Cerebellar cortex (tissue), 1 donor: ENCODE measurements at regions not wholly inside any gene's neighbourhood (a gene's known extent, or its start where the extent isn't known, plus 50 kb on each side); places are given as distances from the start of the nearest gene placed in this dataset.

Source experiments
- DNase-seq: peaks from one replicate; pipeline ENCODE4 v3.0.0-alpha.2; 2015; ENCODE audit warnings: low spot score

DNA sequence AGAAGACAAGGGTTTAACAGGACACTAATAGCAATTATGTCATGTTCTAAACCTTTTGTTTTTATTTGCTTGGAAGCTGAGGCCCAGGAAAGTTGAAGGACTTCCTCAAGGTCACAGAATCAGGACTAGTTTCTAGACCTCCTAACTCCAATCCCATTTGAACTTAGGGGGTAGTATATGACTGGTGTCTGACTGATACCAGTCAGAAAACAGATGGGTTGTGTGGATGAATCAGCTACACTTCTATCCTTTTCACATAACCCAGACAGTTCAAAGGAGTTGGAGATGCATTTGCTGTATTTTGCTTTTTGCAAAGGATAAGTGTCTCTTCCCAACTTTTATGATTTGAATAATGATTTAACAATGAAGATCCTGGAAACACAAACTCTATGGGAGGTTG lies 322.5 kb downstream of the HLX start:
- DNase-seq = no peak

DNA sequence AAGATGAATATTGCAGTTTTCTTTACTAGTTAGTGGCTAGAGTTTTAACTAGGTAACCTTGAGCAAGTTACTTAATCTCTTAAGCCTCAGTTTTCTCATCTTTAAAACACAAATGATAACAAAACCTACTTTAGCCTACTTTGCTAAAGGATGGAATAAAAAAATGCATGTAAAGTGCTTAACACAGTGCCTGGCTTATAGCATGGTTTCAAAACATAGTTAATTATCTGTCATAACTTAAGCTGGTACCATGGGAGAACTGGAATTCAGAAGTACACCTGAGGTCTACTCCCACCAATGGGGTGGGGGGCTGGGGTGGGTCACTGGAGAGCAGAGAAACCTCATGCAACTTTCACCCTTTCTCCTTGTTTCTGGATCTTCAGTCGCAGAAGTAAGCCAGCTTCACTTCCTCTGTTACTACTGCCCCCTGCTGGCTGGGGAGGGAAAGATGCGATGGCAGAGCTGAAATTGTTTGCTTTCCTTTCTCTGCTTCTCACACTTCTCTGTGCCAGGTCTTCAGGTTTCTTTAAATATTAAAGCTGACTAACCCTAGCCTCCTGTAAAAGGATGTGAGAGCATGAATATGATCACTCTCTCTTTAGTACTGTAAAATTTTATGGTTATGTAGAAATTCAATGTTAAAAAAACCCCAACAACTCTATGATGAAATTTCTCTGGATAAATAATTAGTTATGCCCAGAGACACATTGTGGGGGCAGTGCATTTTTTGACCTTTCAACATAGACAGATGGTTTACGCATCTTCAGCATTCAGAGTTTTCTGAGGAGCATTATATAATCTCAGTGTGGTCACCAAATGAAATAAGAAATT lies 324.2 kb downstream of the HLX start:
- peak; percentile 55 for DNase-seq

DNA sequence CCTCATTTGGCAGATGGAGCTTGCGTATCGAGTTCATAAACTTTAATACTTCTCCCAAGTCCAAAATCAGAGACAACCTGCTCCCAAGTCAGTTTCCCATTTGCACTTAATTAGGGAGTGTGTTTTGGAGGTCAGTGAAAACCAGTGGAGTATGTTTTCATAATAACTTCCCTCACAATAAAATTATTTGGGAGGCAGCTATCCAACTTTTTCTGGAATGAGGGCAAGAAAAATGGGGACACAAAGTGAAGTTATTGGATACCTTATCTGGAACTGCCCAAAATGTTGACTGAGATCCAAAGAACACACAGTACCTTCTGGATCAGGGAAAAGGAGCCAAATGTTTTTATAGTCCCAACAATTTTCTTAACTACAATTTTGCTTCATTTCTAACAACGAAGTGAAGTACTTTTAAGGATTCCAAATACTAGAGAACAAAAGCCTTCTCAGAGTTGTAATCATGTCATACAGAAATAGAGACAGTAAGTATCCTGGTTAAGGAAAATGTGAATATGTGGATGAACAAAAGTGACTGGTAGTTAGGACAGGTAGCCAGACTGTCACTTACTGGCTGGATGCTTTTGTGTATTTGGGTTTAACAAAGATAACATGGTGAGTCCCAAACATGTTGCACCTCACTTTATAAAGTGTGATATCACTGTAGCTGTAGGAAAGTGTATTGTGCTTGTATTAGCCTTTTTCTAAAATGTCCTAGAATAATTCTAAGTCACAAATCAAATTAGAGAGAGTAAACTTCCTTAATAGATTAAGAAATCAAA lies 325.0 kb downstream of the HLX start:
- peak; percentile 35 for DNase-seq

DNA sequence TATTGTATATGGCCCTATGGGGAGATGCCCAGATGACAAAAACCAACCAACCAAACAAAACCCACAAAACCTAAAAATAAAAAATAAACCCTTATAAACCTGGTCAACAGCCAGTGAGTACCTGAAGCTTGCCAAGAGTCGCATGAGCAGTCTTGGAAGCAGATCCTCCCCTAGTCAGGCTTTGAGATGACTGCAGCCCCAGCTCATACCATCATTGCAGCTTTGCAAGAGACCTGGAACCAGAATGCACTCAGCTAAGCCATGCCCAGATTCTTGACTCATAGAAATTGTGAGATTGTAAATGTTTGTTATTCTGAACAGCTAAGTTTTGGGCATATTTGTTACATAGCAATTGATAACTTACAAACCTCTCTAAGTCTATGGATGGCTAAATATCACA lies 326.8 kb downstream of the HLX start:
- DNase-seq = no peak

DNA sequence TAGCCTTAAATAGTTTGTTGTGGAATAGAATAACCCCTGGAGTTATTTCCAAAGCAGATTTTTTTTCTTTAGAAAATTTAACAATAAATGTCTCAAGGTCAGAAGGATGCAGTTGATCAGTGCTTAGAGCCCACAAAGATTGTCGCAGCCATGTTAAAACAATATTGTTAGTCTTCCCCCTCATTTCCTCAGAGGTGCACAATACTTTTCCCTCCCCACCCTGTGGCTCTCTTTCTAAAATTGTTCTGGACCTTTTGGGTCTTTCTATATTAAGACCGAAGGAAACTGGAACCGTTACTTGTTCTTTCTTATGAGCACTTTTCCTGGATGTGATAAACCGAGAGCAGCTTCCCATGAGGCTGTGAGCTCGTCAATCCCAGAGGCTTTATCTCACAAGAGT lies 333.7 kb downstream of the HLX start:
- DNase-seq = no peak

DNA sequence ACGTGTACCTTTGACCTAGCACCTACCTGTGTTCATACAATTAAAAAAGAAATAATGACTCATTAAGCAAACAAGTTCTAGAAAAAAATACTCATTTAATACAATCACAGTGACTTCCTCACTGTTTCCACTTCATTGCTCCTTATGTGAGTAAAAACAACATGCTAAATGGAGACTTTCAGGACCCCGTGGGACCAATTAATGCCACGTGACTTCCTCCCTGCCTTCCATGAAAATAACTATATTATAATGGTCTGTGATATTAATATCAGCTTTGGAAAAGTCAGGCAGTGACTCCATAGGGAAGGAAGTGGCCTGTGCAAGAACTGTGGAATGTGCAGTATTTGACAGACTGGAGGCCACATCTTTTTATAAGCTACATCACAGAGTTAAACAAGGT lies 337.8 kb downstream of the HLX start:
- no peak for DNase-seq

DNA sequence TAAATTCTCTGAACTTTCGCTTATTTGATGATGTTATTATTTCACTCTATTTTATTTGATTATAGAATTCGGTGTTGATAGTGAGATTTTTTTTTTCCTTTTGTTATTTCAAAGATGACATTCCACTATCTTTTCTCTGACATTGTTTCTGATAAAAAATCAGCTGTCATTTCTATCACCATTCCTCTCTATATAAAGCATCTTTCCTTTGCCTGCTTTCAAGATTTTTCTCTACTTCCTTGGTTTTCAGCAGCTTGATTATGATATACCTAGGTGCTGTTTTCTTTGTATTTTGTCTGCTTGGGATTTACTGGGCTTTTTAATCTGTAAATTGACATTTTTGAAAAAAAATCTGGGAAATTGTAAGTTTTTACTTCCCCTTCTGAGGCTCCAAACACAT lies 344.0 kb downstream of the HLX start:
- no peak for DNase-seq

DNA sequence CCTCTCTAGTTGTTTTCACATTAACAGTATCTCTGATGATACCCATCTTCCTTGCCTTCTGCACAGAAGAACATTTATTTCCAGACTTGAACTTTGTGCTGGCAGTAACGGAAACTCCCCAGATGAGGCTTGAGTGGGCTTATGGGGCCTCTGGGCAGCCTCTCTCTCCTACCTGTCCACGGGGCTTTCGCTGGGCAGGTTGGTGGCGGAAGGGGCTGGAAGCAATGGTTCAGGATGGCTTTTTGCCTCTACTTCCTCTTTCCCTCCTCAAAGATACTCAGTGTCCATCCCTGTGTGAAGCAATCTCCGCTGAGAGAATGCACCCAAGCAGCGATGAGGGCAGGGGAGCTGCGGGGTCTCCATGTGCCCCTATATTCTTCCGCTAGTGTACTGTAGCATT lies 348.2 kb downstream of the HLX start:
- DNase-seq = no peak

DNA sequence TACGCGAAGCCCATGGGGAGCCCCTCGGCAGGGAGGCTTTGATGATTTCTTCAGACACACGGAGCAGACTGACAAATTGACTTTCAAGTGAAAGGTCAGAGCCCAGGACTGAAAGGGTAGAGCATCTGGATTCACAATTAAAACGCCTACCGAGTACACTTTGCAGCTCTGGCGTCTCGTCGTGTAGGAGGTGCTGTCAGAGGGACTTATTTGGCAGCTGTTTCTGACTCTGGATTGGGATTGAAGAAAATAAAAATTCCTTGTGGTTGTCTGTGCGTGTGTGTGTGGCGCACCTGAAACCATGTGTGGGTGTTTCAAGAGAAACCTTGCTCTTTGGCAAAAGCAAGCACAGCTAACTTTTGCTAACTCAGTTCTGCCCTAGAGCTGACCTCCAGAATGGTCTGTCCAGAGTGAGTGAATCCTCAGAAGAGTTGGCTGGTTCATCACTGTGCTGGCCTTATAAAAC lies 348.7 kb downstream of the HLX start:
- no peak for DNase-seq

DNA sequence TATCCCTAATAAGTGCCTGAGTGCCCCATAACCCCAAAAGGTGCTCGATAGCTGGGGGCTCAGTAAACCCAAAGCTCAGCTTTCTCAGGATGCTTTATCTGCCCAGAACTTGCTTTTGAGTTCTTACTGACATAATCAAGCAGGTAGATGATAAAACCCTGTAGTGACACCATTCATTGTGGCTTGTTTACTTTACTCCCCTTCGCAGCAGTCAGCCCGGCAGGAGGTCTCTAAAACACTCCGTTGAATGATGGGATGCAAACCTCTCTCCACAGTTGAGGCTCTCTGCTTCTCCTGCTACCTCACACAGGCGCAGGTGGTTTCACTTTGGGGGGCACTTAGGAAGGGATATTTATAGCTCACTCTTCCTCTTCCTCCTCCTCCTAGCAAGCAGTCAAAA lies 349.4 kb downstream of the HLX start:
- no peak for DNase-seq

DNA sequence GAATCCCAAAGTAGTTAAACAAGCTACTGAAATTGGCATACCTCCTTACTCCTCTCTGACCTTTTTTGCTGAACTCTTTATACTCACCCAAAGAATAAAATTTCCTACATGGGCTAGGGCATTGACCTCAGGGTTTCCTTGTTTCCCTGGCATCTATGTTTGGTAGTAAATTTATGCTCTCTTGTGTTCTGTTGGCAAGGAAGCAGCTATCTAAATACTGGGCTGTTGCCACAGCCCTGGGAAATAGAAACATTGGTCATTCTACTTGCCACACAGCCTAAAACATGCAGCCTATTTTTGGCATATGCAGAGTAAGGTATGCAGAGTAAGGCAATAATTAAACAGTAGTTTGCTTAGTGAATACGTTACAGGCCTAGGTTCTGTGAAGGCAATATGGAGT lies 351.4 kb downstream of the HLX start:
- DNase-seq = no peak

DNA sequence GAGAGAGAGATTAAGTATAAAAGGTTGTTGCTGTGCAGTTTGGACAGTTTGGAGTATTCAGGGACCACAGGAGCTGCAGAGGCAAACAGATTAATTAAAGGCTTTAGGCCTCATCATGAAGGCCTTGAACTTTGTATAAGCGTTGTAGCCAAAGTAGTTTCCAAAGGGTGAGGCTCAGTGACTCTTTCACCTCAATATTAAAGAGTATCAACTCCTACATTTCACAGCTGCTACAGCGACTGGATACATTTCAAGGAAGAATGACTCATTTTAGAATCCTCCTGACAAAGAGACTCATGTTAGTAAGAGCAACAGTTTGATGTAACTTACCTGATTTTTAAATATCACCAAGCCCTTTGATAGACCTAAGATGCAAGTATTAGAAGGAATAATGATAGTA lies 355.5 kb downstream of the HLX start:
- no peak for DNase-seq

DNA sequence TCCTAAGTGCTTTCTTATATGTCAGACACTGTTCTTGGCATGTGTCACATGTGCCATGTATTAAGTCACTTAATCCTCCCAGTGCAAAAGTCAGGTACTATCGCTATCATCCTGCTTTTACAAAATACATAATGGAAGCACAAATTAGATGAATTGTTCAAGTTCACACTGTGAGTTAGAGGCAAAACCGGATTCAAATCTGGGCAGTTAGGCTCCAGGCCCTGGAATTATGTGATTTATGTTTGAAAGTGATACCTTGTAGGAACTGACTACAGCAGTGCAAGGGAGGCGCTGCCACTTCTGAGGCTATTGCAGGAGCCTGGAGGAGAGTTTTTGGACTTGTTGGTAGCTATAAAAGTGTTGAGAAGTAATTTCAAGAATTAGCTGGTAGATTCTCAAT lies 358.3 kb downstream of the HLX start:
- no peak for DNase-seq

DNA sequence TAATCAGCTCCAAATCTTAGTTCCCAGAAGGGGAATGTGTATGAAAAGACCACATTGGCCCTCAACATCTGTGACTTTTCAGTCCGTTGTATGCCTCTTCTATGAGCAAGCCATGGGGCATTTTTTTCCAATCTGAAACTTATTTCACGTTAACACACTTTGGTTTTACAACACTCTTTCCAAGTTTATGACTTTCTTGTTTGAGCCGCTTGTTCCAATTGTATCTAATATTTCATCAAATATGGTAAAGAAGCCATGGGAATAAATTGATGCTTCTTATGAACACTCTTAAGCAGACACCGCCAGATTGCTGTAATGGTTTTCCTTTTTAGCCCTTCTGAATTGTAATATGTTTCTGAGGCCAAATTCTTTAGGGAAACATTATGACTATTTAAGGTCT lies 359.9 kb downstream of the HLX start:
- DNase-seq = no peak

DNA sequence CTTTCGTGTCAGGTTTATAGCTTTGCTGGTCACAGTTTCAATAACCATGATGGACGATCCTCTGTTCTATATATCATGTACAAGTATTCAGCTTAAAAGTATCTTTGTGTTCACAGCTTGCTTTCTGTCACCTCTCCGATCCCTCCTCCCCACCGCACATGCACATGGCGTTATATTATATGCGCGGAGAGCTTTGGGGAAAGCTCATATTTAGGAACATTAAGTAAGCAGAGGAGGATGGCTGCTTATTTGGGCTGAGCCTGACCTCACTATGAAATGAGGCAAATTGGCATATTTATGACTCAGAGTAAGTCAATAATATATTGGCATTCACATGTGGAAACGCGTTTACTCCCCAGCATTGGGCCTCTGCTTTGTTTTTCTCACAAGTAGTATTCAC lies 360.5 kb downstream of the HLX start:
- no peak for DNase-seq

DNA sequence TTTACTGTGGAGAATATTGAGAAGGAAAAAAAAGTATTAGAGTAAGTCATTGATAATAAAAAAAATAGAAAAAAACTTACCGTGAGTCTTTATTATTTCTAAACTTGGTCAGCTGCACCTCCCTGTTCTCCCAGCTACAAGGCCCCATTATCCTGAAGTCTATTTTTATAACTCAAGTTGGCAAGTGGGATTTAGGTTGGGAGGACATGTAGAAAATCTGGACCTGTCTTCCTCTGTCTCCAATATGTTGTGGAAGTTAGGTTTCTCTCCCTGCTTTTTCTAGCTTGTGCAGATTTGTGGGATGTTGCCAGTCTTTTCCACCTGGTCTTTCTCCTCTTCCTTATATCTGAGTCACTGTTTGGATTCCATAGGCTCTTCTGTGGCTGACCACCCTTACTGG lies 361.4 kb downstream of the HLX start:
- no peak for DNase-seq

DNA sequence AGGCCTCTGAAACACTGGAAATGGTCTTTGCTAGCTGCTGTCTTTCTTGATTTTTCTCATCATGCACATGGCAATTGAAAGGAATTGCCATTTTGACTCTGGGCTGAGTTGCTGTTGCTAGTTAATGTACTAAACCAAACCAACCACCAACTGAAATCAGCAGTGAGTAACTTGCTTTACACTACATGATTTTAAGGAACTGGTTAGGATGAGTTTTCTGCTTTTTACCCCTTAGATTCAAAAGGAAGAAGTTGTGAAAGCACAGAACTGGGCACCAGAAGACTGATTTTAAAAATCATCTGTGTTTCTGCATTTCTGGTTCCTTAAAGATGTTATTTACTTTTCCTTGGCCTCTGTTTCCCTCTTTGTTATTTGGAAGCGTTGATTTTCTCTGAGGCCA lies 361.9 kb downstream of the HLX start:
- no peak for DNase-seq

DNA sequence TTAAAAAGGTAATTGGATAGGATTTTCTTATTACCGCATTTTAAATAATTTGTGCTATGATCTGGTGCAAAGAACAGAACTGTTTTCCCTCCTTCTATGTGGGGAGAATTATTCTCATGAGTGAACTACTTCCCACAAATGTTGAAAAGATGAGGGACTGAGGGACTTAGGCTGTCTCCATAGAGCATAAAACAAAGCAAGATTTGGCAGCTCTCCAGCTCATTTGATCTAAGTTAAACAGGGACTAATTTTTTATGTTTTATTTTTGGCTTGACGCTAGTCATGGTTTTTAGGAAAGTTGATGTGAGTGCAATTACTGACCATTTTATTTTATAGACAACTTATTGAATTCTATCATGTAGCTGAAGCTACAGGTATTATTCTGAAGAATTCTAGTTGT lies 362.3 kb downstream of the HLX start:
- DNase-seq = no peak

DNA sequence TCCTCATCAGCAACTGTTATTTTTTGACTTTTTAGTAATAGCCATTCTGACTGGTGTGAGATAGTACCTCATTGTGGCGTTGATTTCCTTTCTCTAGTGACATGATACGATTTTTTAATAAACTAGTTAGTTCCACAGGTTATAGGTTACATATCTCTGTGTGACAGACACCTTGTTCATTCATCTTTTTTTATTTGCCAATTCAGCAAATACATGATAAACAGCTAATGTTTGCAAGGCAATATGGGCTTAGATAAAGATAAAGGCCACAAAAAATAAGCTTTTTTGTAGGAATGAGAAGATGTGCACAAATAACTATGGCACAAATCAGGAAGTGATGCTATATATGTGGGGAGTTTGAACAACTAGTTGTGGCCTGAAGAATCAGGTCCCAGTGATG lies 366.8 kb downstream of the HLX start:
- DNase-seq = no peak

DNA sequence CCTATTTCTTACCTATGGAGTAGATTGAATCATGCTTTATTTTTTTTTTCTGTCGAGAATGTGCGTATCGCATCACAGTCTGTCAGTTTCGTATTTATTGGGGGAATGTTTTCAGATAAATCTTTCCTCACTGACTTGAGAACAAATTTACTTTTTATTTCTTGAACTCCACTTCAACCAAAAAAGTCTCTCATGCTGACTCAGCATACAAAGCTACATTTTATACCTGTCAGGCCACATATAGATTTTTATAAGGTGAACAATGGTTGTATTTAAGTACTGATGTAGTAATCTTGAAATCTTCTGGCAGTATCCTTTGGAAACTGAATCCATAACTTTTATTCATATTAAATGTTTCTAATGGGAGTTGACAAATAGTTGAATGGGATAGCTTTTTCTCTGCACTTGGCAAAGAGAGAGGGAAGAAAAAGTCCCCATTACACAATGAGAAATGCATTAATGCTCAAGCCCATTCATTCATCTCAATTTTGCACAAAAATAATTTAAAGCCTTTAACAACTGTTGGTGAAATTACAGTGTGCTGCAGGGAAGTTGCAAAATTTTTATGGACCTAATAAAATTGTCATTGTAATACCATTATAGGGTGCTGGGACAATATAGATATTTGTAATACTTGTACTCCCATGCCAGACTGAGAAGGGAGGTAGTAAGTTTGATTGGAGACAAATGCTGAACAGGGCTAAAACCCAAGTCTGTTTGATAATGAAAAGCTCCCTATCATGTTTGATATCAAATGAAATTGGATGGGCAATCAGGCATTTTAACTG lies 367.6 kb downstream of the HLX start:
- DNase-seq = no peak

DNA sequence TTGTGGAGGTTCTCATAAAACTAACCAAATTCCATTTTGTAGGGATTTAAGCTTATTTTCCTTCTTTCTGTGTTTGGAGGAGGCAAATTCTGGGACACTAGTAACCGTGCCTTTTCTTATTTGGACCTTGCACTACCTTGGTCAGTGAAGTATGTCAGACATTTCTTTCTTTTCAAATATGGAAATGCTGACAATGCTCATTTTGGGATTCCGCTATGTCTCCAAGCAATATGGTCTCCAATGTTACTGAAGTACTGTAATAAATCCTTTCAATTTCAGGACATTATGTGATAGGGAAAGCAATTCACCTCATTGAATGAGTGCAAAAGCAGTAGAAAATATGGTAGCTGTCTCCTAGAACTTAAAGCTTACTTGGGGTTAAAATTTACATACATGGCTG lies 372.3 kb downstream of the HLX start:
- no peak for DNase-seq

DNA sequence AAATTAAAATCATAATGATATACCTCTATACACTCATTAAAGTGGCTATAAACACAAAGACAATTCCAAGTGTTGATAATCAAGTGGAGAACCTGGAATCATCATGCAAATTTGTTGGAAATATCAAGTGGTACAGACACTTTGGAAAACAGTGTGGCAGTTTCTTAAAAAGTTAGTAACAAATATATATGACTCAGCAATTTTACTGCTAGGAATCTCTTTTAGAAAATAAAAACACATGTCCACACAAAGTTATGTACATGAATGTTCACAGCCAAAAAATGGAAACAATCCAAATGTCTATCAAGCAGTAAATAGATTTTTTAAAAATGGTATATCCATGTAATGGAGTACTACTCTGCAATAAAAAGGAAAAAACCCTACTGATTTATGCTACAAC lies 375.6 kb downstream of the HLX start:
- DNase-seq = no peak

DNA sequence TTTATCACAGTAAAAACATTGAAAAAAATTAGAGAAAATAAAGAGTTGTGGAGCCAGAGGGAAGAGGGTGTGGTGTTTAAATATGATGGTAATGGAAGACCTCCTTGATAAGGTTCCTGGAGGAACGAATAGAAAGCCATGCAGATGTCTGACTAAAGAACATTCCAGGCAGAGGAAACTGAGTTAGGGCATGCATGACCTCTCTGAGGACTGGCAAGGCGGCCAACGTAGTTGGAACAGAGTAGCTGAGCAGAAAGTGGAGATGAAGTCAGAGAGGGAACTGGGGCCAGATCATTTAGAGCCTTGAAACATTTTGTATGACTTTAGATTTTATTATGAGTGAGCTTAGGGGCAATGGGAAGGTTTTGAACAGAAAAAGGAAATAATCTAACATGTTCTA lies 377.5 kb downstream of the HLX start:
- DNase-seq = no peak
